AML-193 (cell line): ENCODE measurements at regions not wholly inside any gene's neighbourhood (a gene's known extent, or its start where the extent isn't known, plus 50 kb on each side); places are given as distances from the start of the nearest gene placed in this dataset.
A peak's percentile ranks its signal among the peaks of the same experiment; 100 is the strongest.

Experiments
- DNase-seq, 2 experiments: peaks; one replicate each; lab custom pipeline; 2025; lab: John Stamatoyannopoulos, UW

DNA sequence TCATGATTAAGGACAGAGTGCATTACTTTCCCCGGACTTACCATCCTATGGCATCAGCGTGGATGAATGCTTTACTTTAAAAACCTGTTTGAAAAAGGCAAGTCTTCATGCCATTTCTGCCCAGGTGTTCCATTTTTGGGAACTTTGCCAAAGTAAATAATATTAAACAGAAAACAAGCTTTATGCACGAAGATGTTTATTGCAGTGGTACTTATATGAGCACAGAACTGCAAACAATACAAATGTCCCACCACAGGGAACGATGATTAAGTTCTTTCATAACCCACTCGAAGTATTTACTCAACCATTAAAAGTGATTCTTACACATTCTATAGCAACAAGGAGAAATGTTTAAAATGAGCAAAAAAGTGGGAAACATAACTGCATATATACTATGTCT lies 109.7 kb upstream of the GDF10 start:
- no peak for DNase-seq

DNA sequence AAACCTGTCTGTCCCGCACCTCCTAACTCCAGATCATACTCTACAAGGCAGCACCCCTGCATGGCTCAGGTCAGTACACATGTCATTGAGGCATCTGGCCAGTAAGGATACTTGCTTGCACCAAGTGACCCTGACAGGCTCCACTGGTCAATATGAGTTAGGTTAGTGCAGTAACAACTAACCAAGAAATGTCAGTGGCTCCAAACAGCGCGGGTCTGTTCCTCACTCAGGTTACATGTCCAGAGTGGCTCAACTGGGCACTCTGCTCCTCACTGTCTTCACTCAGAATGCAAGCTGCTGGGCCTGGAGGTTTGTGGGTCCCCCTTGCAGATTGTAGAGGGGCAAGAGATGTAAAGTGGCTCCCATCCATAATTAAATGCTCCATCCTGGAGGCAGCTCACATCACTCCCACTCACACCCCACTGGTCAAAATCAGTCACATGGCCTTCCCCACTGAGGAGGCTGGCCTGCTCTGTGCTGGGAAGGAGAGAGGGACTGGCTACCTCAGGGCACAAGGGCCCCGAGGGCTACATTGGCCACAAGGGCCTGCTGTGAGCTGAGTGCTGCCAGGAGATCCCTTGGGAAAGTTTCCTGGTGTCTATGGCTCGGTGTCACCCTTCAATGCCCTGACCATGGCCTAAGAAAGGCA lies 109.1 kb upstream of the GDF10 start:
- no peak for DNase-seq

DNA sequence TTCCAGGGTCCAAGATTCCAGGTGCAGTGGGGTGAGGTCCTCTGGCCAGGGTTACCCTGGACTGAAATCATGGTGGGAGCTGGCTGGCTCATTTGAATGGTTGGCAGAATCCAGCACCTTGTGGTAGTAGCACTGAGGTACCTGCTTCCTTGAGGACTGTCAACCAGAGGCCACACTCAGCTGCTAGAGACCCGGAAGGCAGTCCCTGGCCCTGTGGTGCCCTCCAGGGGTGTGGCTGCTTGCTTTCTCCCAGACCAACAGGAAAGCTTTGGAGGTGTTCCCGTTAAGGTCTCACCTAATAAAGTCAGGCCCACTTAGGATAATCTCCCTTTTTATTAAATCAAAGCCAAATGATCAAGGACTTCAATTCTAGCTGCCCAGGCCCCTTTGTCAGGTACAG lies 107.7 kb upstream of the GDF10 start:
- no peak for DNase-seq

DNA sequence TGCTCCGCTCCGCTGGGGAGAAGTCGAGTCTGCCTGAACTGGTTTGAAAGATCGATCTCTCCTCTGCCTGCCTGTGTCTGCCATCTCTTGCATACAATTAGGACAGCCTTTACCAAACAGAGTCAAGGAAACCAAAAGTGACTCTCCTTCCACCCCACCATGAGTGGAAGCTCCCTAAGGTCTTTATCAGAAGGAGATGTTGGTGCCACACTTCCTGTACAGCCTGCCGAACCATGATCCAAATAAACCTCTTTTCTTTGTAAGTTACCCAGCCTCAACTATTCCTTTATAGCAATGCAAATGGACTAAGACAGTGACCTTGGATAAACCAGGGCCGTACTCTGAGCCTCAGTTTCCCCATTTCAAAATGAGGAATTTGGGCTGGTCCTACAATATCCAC lies 106.3 kb upstream of the GDF10 start:
- DNase-seq: no peak

DNA sequence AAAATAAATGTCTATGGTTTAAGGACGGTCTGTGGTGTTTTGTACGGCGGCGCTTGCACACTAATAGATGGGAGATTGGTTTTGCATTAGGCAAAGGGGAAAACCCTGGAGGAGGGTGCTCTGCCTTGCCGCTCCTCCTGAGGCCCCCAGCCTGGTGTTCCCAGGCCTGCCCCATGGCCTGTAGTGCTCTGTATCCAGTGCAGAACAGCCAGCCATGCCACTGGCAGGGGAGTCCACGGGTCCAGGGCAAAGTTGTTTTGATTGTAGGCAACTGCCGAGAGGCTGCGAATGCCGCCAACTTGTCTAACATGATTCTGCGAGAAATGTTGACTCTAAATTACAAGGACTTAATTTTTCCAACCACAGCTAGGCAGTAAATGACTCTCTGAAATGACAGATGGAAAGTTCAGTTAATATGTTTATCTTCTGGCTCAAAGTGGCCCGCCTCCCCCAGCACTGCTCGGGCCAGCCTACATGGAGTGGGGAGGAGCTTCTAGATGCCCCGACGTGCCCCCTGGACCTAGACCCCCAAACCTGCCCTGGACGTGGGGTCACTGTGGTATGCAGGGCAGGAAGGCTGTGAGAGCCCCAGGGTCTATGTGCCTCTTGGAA lies 104.6 kb upstream of the GDF10 start:
- no peak for DNase-seq

DNA sequence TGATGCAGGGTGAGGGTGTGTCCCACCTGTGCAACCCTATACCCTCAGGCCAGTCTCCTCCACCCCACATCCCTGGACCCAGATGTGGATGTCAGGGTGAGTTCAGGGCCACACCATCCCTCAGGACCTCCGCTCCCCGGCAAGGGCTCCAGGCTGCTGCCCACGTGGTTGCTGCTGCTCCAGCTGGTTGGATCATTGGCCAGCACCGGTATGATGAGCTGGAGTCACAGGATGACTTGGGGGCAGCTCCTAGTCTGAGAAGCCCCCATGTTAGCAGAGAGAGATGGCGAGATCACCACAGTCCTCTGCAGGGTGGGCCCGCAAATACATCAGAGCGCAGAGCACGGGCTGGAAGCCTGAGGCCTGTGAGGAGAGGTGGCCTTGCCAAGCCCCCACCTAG lies 103.3 kb upstream of the GDF10 start:
- DNase-seq: no peak

DNA sequence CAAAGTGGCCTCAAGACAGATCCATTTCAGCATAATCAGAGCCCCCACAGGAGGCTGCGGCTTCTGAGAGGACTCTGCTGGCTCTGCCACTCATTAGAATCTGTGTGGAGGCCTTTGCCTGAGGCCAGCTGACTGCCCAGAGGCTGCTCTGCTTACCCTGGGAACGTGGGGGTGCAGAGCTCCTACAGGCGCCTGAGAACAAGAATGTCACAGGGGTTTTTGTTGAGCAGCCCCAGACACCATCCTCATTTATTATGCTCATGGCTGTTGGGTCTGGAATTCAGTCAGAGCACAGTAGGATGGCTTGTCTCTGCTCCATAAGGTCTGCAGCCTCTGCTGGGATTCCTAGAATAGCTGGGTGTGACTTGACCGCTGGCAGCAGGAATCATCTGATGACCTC lies 101.8 kb upstream of the GDF10 start:
- no peak for DNase-seq

DNA sequence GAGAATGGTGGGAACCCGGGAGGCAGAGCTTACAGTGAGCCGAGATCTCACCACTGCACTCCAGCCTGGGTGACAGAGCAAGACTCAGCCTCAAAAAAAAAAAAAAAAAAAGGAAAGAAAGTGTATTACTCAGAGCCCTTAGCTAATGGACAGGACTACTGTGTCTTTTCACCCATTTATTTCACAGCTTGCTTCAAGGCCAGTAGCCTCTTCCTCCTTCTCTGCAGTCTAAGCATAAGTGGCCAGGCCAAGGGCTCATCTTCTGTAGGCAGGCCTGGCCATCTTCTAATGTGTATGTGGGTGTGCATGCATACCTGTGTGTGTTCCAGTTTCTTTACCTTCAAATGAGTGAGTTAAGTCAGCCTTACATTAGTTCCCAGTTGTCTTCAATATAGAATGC lies 94.8 kb upstream of the GDF10 start:
- no peak for DNase-seq

DNA sequence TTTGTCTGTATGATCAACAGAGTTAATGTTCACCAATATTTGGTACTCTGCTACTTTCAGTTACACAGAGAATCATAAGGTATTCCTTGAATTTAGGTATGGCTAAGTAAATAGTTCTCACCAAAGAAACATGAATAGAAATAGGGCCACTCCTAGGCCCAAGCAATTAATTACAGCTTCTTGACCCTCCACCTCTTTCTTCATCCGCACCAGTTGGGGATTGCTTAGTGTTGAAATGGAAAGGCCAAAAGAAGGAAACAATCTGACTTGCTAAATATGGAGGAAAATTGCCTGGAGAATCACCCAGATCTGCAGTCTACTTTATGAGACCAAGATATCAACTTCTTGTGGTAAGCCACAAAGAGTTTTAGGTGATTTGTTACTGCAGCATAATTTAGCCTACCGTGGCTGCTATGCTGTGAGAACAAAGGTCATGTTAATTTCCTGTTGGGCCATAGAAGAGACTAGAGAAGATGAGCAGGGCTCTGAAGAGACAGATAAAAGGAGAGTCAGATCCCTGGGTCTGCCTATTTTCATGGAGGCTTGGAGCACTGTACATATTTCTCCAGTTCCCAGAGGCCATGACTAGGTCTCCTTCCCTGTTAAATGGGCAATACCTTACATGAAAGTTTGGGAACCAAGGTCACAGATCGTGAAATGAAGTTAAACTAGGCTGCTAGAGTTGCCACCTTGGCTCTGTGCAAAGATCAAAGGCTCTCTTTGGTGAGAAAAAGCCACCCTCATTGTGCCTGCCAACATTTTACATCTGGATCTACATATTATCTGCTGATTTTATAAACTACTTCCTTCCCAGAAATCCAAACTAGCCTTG lies 93.3 kb upstream of the GDF10 start:
- no peak for DNase-seq

GRCh38 chr10:47207281-47207615 lies 92.7 kb upstream of the GDF10 start:
- peak in 1 of 2 experiments; percentile 2 for DNase-seq

GRCh38 chr10:47207894-47208469 lies 92.0 kb upstream of the GDF10 start:
- no peak for DNase-seq

GRCh38 chr10:47209466-47209865 lies 90.5 kb upstream of the GDF10 start:
- DNase-seq: no peak

DNA sequence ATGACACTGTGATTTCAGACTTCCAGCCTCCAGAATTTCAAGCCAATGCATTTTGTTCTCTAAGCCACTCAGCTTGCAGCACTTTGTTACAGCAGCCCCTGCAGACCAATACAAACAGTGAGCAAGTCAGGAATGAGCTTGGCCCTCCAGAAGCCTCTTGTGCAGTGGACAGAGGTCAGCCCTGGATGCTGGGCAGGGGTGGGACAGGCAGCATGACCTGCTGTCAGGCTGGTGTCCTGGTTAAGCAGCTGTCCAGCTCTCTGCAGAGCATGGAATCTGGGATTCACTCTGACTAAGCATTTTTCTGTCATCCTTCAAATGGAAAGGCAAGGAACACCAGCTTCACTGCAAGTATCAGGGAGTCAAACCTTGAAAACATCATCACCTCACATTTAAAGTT lies 85.5 kb upstream of the GDF10 start:
- DNase-seq: no peak

GRCh38 chr10:47217113-47217512 lies 82.9 kb upstream of the GDF10 start:
- no peak for DNase-seq

DNA sequence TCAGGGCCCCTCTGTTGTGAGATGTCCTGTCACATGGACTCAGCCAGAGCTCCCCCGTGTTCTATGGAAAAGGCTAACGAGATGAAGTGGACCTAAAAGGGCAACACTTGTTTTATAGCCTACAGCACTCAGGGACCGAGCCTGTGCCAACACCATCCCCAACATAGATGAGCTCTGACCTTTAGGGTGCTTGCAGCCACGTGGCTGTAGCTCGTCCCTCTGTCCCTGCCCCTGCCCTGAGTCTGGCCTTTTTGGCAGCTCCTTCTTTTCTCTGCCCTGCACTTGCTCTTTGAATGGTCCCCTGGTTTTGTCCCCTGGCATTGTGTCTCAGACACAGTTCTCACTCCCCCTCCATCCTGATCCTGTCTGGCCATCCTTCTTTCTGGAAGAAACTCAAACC lies 81.2 kb upstream of the GDF10 start:
- no peak for DNase-seq

- DNase-seq: no peak
Measured at GRCh38 chr10:47222461-47222860, 77.5 kb upstream of the GDF10 start.

GRCh38 chr10:47223236-47223635 lies 76.8 kb upstream of the GDF10 start:
- DNase-seq: no peak

DNA sequence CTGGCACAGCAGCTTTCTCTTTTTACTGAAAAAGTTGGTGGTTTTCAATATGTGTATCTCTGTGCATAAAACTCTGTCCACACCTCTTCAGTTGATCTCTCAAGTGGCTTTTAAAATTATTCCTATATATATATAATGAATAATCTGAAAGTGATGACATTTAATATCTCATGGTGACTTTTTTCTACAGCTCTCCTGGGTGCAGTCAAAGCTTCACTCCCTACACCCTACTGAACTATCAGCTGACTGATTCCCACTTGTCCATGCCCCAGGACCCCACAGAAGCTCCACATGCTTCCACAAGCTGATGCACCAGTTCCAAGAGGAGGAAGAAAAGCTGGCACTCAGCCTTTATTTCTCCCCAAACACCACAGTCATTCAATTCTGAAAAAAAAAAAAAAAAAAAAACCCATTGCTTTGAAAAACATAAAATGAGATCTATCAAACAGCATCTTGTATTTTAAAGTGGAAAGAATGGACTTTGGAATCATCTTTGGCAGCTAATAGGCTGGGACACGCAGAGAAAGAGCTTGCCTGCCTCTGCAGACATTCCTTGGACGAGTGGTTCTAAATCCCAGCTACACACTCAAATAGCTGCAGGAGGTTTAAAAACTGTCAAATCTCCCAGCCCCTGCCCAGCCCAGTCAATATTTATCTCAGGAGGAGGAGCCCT lies 75.3 kb upstream of the GDF10 start:
- no peak for DNase-seq

DNA sequence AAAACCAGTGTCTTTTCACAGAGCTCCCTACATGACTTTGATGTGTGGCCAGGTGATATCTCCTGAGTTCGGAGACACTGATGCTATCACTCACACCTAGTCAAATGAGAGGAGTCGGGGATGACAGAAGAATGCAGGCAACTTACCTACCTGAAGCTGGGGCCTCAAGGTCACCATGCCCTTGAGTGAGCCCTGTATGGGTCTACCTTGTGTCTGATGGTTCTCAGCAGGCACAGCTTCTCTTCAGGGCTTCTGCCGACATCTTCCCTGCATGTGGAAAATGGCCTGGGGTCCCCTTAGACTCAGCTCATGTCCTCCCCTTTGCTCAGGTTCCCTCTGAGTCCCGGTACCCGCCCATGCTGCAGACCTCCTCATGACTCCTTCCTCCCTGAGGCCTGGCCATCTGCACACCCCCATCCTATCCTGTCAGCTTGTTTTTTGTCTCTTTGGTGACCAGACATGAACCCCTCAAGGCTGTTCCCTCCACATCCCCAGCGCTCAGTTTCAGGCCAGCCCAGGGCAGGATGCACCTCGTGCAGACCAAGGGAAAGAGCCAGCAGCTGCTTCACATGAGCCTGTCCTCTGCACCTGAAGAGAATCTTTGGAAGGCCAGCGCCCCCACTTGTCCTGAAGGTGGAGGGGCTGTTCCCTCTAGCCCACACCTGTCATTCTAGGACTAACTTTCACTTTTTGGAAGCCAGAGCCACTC lies 74.6 kb upstream of the GDF10 start:
- DNase-seq: no peak

DNA sequence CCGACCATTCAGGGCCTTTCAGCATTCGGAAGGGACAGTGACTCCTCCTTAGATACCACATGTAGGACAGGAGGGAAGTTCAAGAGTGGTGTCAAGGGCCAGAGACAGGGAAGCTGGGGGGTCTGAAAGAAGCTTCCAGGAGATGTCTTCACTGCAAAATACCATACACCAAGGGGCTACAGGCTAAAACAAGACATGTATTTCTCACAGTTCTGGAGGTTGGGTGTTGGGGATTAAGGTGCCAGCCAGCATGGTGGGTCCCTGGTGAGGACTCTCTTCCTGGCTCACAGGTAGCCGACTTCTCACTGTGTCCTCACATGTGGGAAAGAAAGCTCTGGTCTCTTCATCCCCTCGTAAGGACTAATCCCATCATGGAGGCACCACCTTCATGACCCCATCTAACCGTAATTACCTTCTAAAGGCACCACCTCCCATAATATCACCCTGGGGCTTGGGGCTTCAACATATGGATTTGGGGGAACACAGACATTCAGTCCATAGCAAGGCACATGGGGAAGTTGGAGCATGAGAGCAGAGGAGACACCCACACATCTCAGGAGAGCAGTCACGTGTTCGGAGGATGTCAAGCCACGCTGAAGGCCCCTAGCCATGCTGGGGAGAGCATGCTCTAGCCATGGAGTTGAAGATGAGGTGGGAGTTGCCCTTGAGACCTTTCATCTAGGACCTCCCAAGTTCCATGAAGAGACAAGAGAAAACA lies 73.9 kb upstream of the GDF10 start:
- no peak for DNase-seq

DNA sequence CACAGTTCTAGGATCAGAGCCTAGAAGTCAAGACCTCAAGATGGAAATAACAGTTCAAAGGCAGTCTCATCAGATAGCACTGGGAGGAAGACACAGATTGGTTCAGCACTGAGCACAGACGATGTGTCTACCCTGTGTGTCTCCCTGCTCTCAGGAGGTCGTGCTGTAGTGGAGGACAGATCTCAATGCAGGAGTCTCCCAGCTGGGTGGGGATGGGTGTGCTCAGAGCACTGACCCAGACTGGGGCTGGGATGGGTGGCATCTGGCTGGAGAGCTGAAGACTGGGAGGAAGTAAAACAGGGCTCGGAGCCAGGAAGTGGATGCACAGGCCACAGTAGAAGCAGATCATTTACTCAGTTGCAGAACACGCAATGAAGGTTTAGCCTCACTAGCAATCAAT lies 69.5 kb upstream of the GDF10 start:
- DNase-seq: no peak
